ENCODE measurements at regions not wholly inside any gene's neighbourhood (a gene's known extent, or its start where the extent isn't known, plus 50 kb on each side); places are given as distances from the start of the nearest gene placed in this dataset.

DNA sequence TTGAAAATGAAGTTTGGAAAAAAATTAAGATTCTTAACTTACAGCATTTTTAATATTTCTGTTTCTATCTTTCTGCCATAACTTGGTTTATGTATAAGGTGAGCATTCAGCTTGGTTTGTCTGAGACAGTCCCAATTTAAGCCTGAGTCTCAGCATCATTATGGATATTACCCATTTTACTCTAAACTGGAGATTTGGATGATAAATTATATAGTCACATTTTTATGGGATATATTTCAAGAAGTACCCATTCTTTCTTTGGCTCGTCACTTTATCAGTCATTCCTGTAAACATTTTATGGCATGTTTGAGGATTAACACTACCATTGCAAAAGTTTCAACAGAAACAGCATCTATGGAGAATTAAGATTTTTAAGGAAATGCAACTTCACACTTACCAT lies 1129.0 kb upstream of the PCDH9 start:
- no peak for DNase-seq
- Histone ChIP-seq H3K9ac (ENCODE audit: low read length) (no peak overlapping the region), H3K9me3 (replicated peaks; ENCODE audit: insufficient read depth, low read length) (no peaks in the 10 kb centered on the region), H2AFZ (ENCODE audit: low read length) (no peak overlapping the region), H3K27me3 (replicated peaks; ENCODE audit: insufficient read depth, low read length) (no peaks in the 10 kb centered on the region), H3K4me1 (ENCODE audit: low read length) (no peaks in the 10 kb centered on the region), H3K9me2 (replicated peaks; ENCODE audit: insufficient read depth, low read length) (no peaks in the 10 kb centered on the region), H3K27ac (ENCODE audit: low read length) (no peak overlapping the region), H3F3A (ENCODE audit: insufficient read depth, low read length) (no peaks in the 10 kb centered on the region), H3K4me3 (ENCODE audit: low read length) (no peak overlapping the region), H3K79me2 (ENCODE audit: low read length) (no peaks in the 10 kb centered on the region), H3K4me2 (ENCODE audit: low read depth, low read length) (no peak overlapping the region), H4K20me1 (ENCODE audit: insufficient read depth, low read length) (no peaks in the 10 kb centered on the region), H3K36me3 (replicated peaks; ENCODE audit: insufficient read depth, low read length) (no peaks in the 10 kb centered on the region)
- TF ChIP-seq, protein P1, sequence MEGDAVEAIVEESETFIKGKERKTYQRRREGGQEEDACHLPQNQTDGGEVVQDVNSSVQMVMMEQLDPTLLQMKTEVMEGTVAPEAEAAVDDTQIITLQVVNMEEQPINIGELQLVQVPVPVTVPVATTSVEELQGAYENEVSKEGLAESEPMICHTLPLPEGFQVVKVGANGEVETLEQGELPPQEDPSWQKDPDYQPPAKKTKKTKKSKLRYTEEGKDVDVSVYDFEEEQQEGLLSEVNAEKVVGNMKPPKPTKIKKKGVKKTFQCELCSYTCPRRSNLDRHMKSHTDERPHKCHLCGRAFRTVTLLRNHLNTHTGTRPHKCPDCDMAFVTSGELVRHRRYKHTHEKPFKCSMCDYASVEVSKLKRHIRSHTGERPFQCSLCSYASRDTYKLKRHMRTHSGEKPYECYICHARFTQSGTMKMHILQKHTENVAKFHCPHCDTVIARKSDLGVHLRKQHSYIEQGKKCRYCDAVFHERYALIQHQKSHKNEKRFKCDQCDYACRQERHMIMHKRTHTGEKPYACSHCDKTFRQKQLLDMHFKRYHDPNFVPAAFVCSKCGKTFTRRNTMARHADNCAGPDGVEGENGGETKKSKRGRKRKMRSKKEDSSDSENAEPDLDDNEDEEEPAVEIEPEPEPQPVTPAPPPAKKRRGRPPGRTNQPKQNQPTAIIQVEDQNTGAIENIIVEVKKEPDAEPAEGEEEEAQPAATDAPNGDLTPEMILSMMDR (IDR thresholded peaks at IDR 0.05; ENCODE audit: low read length), result no peak
- TF ChIP-seq EZH2phosphoT487 (IDR thresholded peaks at IDR 0.05; ENCODE audit: low read length), result no peak
- no peak for TF ChIP-seq EZH2 (optimal IDR thresholded peaks at IDR 0.05; ENCODE audit: low read depth, low read length)

DNA sequence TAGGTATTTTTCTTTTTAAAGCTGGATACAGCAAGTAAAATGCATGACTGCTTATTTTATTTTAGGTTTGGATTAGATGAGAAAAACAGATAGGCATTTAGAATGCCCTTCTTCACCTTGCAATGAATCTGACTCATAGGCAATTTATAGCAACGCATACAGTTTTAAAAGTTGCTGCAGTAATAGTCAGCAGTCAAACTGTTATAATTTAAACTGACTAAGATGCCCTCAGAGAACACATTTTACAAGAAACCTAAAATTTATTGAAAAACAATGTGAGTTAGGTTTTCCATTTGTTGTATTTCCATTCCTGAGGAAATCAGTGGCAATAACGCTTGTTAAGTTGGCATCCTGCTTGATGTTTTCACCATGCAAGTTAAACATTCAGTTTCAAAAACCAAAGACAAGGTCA lies 1128.2 kb upstream of the PCDH9 start:
- no peak overlapping the region for H3K4me3 ChIP-seq (ENCODE audit: low read length)
- no peaks in the 10 kb centered on the region for H4K20me1 ChIP-seq (ENCODE audit: insufficient read depth, low read length)
- no peak overlapping the region for H3K27ac ChIP-seq (ENCODE audit: low read length)
- H3K4me2 ChIP-seq (ENCODE audit: low read depth, low read length), result no peak overlapping the region
- no peak overlapping the region for H3K9ac ChIP-seq (ENCODE audit: low read length)
- H3K79me2 ChIP-seq (ENCODE audit: low read length), result no peaks in the 10 kb centered on the region
- no peaks in the 10 kb centered on the region for H3F3A ChIP-seq (ENCODE audit: insufficient read depth, low read length)
- no peaks in the 10 kb centered on the region for H3K36me3 ChIP-seq (replicated peaks; ENCODE audit: insufficient read depth, low read length)
- no peak overlapping the region for H2AFZ ChIP-seq (ENCODE audit: low read length)
- no peaks in the 10 kb centered on the region for H3K27me3 ChIP-seq (replicated peaks; ENCODE audit: insufficient read depth, low read length)
- no peaks in the 10 kb centered on the region for H3K9me2 ChIP-seq (replicated peaks; ENCODE audit: insufficient read depth, low read length)
- no peaks in the 10 kb centered on the region for H3K9me3 ChIP-seq (replicated peaks; ENCODE audit: insufficient read depth, low read length)
- no peak for DNase-seq
- H3K4me1 ChIP-seq (ENCODE audit: low read length), result no peaks in the 10 kb centered on the region
- TF ChIP-seq EZH2 (optimal IDR thresholded peaks at IDR 0.05; ENCODE audit: low read depth, low read length), result no peak
- no peak for TF ChIP-seq EZH2phosphoT487 (IDR thresholded peaks at IDR 0.05; ENCODE audit: low read length)
- TF ChIP-seq, protein P1 (IDR thresholded peaks at IDR 0.05; ENCODE audit: low read length), result no peak

DNA sequence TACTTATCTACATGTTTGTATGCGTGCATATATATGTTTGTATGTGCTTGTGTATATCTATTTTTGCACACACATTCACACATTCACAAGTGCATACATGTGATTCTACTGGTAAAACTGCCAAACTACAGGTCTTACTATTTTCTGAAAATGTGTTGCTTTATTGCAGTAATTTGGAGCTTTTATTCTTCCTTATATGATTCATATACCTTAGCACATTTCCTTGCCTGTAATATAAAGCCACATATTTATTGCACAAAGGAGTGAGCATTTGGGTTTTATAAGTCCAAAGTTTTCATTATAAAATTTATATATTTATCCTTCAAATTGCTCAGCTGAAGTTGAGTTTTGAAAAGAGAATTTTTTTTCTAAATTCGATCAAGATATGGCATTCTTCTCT lies 1120.4 kb upstream of the PCDH9 start:
- Histone ChIP-seq H3K4me1 (ENCODE audit: low read length) (no peaks in the 10 kb centered on the region), H3K4me2 (ENCODE audit: low read depth, low read length) (no peak overlapping the region), H3K9me3 (replicated peaks; ENCODE audit: insufficient read depth, low read length) (no peaks in the 10 kb centered on the region), H2AFZ (ENCODE audit: low read length) (no peak overlapping the region), H3K9ac (ENCODE audit: low read length) (no peak overlapping the region), H3K27me3 (replicated peaks; ENCODE audit: insufficient read depth, low read length) (no peaks in the 10 kb centered on the region), H3F3A (ENCODE audit: insufficient read depth, low read length) (no peaks in the 10 kb centered on the region), H4K20me1 (ENCODE audit: insufficient read depth, low read length) (no peaks in the 10 kb centered on the region), H3K27ac (ENCODE audit: low read length) (no peak overlapping the region), H3K9me2 (replicated peaks; ENCODE audit: insufficient read depth, low read length) (no peaks in the 10 kb centered on the region), H3K36me3 (replicated peaks; ENCODE audit: insufficient read depth, low read length) (no peaks in the 10 kb centered on the region), H3K4me3 (ENCODE audit: low read length) (no peak overlapping the region), H3K79me2 (ENCODE audit: low read length) (no peaks in the 10 kb centered on the region)
- TF ChIP-seq, protein P1 (IDR thresholded peaks at IDR 0.05; ENCODE audit: low read length), result no peak
- TF ChIP-seq EZH2 (optimal IDR thresholded peaks at IDR 0.05; ENCODE audit: low read depth, low read length) (no peak), EZH2phosphoT487 (IDR thresholded peaks at IDR 0.05; ENCODE audit: low read length) (no peak)
- DNase-seq, result no peak
